ENCODE measurements at regions not wholly inside any gene's neighbourhood (a gene's known extent, or its start where the extent isn't known, plus 50 kb on each side); places are given as distances from the start of the nearest gene placed in this dataset.

DNA sequence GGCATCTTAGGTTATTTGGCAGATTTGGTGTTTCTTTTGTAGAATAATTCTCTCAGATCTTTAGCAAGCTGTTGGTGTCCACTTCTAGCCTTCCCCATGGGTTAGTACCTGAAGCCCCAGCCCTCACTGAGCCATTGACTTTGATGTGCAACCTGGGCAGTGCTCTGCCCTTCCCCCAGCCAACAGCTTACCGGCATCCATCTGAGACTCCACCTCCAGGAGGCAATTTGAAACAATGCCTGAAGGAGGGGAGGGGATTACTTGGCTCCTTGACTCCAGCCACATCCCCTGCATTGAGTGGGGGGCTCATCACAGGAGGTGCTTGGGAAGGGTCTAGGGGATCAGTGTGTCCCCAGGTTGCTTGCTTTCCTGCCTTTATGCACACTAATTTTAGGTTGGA, 114.8 kb downstream of the TRIM29 start:
- TF ChIP-seq, protein P1, sequence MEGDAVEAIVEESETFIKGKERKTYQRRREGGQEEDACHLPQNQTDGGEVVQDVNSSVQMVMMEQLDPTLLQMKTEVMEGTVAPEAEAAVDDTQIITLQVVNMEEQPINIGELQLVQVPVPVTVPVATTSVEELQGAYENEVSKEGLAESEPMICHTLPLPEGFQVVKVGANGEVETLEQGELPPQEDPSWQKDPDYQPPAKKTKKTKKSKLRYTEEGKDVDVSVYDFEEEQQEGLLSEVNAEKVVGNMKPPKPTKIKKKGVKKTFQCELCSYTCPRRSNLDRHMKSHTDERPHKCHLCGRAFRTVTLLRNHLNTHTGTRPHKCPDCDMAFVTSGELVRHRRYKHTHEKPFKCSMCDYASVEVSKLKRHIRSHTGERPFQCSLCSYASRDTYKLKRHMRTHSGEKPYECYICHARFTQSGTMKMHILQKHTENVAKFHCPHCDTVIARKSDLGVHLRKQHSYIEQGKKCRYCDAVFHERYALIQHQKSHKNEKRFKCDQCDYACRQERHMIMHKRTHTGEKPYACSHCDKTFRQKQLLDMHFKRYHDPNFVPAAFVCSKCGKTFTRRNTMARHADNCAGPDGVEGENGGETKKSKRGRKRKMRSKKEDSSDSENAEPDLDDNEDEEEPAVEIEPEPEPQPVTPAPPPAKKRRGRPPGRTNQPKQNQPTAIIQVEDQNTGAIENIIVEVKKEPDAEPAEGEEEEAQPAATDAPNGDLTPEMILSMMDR (IDR thresholded peaks at IDR 0.05): no peak
- TF ChIP-seq POLR2A (IDR thresholded peaks at IDR 0.05) (no peak), POLR2AphosphoS5 (IDR thresholded peaks at IDR 0.05; ENCODE audit: insufficient read depth in 1 of 2, low read depth in 1 of 2) (no peak)
